HS-27A (cell line): ENCODE measurements at regions not wholly inside any gene's neighbourhood (a gene's known extent, or its start where the extent isn't known, plus 50 kb on each side); places are given as distances from the start of the nearest gene placed in this dataset.

Source experiments
- DNase-seq: peaks from one replicate; pipeline ENCODE4 v3.0.0-alpha.2; 2012; ENCODE audit warnings: low read depth, missing footprints

DNA sequence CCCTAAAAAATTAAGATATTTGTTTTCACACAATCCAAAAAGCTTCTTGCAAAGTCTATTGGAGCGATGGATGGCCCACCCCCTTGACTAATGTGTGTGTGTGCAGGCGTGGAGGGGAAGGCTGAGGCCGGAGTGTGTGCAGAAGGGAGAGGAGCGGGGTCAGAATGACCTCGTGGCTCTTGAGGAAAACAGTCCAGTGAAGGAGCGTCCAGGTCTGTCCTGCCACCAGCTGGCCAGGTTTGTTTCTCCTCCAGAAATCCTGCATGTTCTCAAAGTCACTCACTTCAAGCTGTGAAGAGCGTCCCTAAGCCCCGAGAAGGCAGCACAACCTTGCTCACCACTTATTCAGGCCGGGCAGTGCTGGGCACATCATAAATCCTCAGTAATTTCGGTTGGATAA, 69.5 kb upstream of the SSX2IP start:
- DNase-seq = no peak

DNA sequence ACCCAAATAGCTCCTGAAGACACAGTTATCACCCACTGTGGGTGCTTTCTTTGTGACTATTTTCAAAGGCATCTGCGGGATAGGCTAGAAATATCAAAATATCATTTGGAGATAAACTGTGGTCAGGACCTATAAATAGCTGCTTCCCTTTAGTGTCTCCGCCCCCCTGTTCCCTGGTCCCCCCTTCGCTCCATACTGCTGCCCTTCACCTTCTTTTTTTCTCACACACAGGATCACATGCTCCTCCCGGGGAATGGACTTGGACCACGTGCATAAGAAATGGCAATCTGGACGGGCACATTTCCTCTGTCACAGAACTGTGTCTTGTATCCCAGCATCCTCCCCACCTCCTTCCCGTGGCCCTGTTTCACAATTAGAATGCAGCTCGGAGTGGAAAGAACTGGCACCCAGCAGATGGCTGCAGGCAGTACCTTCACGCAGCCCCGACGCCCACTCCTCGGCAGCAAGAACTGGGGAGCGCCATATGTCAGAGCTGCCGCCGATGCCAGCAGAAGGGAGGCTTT, 68.8 kb upstream of the SSX2IP start:
- DNase-seq = peak; percentile 51

DNA sequence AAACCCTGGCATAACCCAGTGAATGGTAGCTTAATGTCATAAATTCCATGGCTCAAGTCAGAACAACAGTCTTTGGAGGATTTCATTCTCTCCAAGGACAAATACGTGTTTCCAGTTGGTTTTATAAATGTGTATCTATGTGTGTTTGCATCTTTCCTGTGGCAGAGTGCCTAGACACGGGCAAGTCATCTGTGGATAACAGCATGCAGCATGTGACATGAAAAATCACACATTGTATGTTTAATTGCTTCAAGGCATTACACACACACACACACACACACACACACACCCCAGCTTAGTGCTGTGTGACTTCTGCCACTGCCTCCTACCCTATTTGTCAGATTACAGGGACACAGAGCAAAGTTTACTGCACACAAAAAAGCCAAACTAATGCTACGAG, 68.2 kb upstream of the SSX2IP start:
- DNase-seq = no peak

DNA sequence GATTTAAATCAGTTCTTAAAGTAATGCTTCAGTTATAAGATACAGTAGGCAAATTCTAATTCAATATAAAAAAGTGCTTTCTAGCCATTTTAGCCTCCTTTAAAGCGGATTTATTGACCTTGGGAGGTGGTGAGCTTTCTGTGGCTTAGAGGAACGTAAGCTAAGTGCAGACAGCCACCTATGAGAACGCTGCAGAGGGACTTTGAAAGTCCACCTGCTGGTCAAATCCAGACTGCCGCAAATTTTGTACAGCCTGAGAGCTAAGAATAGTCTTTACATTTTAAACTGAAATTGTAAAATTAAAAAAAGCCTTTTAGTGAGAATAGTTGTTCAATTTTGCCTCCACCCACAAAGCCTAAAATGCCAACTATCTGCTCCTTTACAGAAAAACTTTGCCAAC, 67.0 kb upstream of the SSX2IP start:
- no peak for DNase-seq

DNA sequence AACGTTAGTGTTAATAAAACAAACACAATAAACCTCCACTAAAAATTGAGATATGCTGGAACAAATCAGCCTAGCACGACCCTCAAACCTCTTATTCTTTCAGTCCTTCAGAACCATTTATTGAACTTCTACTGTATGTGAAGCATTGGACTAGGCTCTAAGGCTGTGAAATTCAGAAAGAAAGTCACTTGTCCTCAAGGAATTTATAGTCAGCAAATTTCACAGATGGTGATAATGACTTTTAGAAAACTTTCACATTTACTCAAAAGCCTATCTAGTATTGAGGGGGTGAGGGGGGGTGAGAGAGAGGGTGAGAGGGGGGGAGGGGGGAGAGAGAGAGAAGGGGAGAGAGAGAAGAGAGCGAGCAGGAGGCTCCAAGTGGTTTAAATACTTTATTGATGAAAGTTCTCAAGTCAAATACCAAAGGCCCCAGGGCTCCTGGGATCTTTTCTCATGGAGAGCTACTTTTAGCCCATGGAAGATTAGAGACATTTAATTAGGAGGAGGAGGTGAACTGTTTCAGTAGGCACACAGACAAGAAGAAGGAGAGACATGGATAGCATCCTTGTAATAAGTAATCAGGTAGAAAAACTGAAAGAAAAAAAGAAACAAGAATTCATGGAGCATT, 66.3 kb upstream of the SSX2IP start:
- no peak for DNase-seq

DNA sequence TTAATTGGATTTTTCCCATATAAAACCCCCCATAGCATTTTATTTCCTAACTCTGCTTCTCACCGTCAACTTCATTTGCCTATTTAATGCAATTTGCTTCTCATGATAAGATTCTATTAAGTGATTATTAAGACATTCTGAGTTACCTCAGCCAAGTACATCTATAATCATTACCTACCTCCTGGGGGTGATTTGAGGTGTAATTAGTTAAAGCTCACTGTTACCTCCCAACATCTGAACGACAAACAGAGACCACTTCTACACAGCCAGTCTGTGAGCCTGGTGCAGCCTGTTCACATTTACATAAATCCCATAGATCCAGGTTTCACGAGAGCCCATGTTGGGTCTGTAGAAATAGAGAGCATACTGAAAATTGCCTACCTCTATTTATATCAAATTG, 65.7 kb upstream of the SSX2IP start:
- DNase-seq = no peak

DNA sequence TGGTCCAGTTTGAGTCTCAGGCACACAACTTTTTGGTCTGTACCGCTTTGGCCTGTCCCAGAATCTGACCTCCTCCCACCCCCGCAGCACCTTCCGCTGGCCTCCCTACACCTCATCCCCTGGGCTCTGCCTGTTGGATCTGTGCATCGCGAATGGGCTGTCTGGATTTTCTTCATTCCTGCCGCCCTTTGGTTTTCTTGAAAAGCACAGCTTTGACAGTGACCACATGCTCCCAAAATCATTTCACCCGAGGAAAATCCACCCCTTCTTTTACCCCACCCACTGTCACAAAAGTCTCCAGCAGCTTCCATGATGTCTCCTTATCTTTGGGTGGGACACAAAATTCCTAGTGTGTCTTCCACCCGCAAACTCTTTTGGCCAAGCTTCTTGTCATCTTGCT, 65.0 kb upstream of the SSX2IP start:
- DNase-seq = no peak

DNA sequence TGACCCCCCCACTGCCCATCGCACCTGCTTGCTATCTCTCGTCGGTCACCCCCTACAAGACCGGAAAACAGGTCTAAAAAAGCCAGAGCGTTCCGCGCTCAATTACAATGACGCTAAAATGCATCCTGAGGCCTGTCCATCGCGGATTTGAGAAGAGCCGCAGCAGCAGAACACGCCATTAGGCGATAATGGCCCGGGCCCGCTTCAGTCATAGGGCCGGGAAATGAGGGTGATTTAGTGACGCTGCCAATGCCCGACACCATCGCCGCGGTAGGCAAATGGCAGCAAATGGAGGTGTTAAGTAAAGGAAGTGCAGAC, 64.1 kb upstream of the SSX2IP start:
- no peak for DNase-seq

DNA sequence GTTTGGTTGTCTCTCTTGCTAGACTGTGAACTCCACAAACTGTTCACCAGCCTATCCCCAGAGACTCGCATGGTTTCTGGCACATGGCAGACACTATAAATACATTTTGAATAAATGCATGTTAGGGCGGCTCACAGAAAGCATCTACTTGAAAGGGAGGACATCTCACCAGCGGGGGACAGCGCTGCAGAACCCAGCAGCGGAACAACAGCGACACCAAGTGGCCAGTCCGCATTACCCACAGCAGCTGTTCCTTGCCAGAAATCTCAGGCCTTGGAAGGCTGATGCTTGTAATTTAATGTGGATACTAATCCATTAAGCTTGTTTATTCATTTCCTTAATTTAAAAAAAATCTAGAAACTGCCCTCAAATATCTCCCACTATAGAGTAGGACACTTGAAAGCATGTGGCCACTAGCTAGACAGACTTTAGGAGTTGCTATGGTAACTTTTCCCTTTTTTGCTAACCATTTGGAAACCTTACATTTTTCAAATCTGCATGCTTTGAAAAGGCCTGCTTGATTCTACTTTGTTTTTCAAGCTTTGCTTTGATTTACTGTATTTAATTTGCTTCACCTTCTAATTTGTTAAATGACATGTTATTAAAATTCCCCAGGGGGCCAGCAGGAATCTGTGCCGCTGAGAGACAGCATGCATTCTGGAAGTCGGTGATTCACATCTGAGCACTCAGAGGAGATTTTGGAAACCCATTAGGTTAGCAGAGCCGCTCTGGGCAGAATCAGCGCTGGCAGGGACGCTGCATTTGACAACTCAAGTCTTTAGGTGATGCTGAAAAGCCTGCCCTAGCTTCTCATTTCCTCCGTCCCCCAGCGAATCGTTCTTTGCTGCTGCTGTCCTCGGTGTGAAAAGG, 63.5 kb upstream of the SSX2IP start:
- DNase-seq = peak; percentile 30

DNA sequence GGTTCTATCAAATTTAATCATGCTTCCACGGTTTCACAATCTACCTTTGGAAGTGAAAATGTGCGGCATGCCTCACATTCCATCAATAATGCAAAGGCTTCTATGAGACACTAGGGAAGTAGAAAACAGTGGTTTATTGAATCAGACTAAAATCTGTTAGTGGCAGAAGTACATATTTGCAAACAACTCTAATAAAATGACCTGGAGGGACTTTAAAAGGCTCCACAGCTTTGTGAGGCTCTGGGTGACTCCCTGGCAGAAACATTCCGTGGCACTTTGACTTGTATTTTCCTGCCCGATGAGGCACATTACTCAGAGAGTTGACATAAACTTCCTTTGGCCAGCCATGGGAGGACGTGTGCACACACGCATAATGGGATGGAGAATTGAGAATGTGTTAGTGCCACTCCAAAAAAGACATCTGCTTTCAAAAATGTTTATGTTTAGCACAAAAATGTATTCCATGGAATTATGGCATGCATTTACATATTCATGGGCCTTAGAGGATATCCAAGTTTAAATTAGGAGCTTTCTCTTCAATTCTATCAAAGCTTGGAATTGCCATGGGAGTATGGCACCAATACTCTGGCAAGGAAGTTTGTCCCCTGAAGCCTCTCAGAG, 60.0 kb upstream of the SSX2IP start:
- no peak for DNase-seq

DNA sequence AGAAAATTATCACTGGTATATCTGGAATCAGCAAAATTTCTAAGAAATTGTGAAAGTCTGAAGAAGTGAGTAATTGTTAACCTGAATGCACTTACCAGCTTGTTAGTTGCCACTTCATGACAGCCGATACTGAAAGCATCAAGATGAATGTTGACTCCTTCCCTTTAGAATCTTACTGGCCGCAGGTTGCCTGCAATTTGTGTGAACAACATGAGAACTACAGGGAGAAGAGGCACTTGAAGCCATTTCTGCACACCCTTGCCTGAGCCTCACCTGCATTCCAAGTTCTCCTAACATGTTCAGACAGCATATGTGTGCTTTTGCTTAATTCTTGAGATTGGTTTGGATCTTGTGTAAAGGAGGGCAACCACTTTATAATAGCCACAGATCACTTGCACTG, 59.2 kb upstream of the SSX2IP start:
- DNase-seq = no peak

DNA sequence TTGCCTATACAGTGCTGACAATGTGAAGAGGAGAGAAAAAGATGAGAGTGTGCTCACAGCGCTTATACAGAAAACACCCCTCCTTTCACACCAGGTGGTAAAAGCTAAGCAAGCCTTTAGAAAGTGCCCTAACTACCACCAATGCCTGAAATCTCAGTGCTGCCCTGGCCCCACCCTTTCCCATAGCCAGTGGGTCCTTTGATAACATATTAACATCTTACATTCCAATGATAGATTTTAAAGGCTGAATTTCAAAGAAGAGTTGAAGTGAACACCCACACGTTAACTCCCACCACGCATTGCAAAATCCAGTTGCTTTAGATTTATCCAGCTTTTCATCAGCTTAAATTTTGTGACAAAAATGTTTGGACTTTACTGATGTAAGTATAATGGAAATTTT, 58.1 kb upstream of the SSX2IP start:
- no peak for DNase-seq

DNA sequence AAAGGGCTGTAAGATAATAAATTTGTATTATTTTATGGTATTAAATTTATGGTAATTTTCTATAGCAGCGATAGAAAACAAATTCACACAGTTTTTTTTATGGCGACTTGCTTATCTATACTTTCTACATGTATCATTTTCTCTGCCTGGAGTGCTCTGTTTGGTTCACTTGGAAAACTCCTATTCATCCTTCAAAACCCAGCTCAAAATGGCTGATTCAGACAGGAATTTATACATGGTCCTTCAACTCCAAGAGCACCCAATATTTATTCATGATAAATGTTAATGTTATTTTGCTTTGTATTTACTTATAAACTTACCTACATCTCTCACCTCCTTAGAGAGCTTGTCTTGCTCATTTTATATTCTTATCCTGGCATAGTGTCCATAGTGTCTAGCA, 55.6 kb upstream of the SSX2IP start:
- no peak for DNase-seq

DNA sequence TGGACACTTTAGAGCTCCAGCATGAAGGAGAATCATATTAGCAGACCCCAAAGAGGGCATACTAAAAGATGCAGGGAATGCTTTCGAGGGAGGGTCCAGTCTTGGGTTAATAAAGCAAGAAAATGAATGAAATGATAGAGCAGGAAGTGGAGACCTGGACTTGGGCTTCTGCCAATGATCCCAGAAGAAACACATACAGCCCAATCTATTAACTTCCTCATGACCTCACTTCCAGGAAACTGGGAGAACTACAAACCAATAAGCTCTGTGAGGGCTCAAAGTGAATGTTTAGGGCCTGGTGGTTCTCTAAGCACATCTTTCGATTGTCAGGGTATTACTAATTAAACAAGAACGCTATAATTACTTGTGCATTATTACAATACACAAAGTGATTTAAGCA, 53.6 kb upstream of the SSX2IP start:
- DNase-seq = no peak

DNA sequence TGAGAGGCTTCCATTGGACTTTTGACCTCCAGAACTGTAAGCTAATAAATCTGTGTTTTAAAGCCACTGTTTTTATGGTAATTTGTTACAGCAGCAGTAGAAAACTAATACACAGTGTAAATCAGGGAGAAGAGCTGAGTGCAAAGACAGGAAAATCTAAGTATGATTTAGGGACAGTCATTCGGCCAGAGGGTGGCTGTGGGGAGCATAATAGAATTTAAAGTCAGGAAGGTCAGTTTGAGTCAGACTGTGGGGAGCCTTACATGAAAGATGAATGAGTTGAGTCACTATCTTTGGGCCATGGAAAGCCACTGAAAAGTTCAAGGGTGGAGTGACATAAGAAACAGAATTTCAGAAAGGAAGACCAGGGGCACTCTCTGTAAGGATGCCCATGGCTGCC, 52.4 kb upstream of the SSX2IP start:
- no peak for DNase-seq

DNA sequence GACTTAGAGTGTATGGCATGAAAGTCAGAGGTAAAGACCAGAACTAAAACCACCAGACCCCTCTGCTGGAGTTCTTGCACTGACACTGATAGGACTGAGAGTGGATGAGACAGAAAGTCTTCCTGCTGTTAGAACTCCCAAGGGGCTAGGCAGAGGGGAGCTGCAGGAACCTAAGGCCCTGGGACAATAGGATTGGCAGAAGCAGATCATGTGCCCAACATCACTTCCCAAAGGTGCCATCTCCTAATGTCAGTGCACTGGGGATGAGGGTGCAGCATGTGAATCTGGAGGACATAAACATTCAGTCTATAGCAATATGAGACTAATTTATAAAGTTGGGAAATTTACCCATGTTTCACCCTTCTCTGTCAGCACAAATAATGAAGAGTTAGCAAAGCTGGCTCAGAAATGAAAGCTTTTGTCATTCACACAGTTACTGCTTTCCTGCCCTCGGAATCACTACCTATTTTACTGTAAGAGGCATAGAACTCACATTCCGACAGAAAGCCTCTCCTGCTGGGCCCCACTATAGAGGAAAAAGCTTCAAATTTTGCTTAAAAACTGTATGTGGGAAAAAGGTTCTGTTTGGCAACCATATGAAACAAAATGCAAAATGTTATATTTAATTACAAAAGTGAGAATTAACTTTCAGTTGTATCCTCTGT, 49.9 kb upstream of the SSX2IP start:
- no peak for DNase-seq
